ENCODE measurements at regions not wholly inside any gene's neighbourhood (a gene's known extent, or its start where the extent isn't known, plus 50 kb on each side); places are given as distances from the start of the nearest gene placed in this dataset.

- no peak for TF ChIP-seq CTCF (IDR thresholded peaks at IDR 0.05)
- no peak overlapping the region for H3K4me3 ChIP-seq
These were observed 189.3 kb downstream of the KCNS3 start for GRCh38 chr2:18067588-18068384.

GRCh38 chr2:18066894-18067293, 188.4 kb downstream of the KCNS3 start:
- H3K27ac ChIP-seq, result no peak overlapping the region
- H3K27me3 ChIP-seq, result no peaks in the 10 kb centered on the region
- no peak for DNase-seq
- no peaks in the 10 kb centered on the region for H3K9me3 ChIP-seq
- no peaks in the 10 kb centered on the region for H3K36me3 ChIP-seq
- intact Hi-C loops (cut with DNase I; ENCODE audit: low total_unique reads), result no loop called here
- no peak overlapping the region for H3K4me3 ChIP-seq
- peaks cover 0 to 3% (median 0%) of the 10 kb centered on the region in 4 donors for H3K4me1 ChIP-seq
- no peak for TF ChIP-seq CTCF (IDR thresholded peaks at IDR 0.05)

More at GRCh38 chr2:18067588-18068384, 189.3 kb downstream of the KCNS3 start:
- H3K27me3 ChIP-seq, result no peaks in the 10 kb centered on the region
- peaks cover 0 to 3% (median 0%) of the 10 kb centered on the region in 4 donors for H3K4me1 ChIP-seq
- H3K27ac ChIP-seq, result no peak overlapping the region
- intact Hi-C loops (cut with DNase I; ENCODE audit: low total_unique reads), result no loop called here
- H3K9me3 ChIP-seq, result no peaks in the 10 kb centered on the region
- DNase-seq, result no peak
- H3K36me3 ChIP-seq, result no peaks in the 10 kb centered on the region

GRCh38 chr2:18066066-18066465, 187.6 kb downstream of the KCNS3 start:
- Histone ChIP-seq H3K4me3 (no peak overlapping the region), H3K4me1 (peaks cover 0 to 3% (median 0%) of the 10 kb centered on the region in 4 donors), H3K36me3 (no peaks in the 10 kb centered on the region), H3K27me3 (no peaks in the 10 kb centered on the region), H3K9me3 (no peaks in the 10 kb centered on the region), H3K27ac (no peak overlapping the region)
- intact Hi-C loops (cut with DNase I; ENCODE audit: low total_unique reads), result no loop called here
- TF ChIP-seq CTCF (IDR thresholded peaks at IDR 0.05), result no peak
- no peak for DNase-seq

GRCh38 chr2:18065249-18065648, 186.8 kb downstream of the KCNS3 start:
- no peak for TF ChIP-seq CTCF (IDR thresholded peaks at IDR 0.05)
- no peak overlapping the region for H3K27ac ChIP-seq
- no peak overlapping the region for H3K4me3 ChIP-seq
- intact Hi-C loops (cut with DNase I; ENCODE audit: low total_unique reads), result no loop called here
- DNase-seq, result no peak
- no peaks in the 10 kb centered on the region for H3K27me3 ChIP-seq
- peaks cover 0 to 3% (median 0%) of the 10 kb centered on the region in 4 donors for H3K4me1 ChIP-seq
- H3K9me3 ChIP-seq, result no peaks in the 10 kb centered on the region
- no peaks in the 10 kb centered on the region for H3K36me3 ChIP-seq

GRCh38 chr2:18063826-18064470, 185.5 kb downstream of the KCNS3 start:
- no peaks in the 10 kb centered on the region for H3K9me3 ChIP-seq
- intact Hi-C loops (cut with DNase I; ENCODE audit: low total_unique reads), result no loop called here
- no peak overlapping the region for H3K4me3 ChIP-seq
- no peaks in the 10 kb centered on the region for H3K36me3 ChIP-seq
- no peak for TF ChIP-seq CTCF (IDR thresholded peaks at IDR 0.05)
- H3K27me3 ChIP-seq, result no peaks in the 10 kb centered on the region
- peaks cover 0 to 3% (median 0%) of the 10 kb centered on the region in 4 donors for H3K4me1 ChIP-seq
- H3K27ac ChIP-seq, result no peak overlapping the region
- no peak for DNase-seq
